Effector memory CD4-positive, alpha-beta T cell (primary cell): ENCODE measurements at regions not wholly inside any gene's neighbourhood (a gene's known extent, or its start where the extent isn't known, plus 50 kb on each side); places are given as distances from the start of the nearest gene placed in this dataset.

ENCODE experiments used
- DNase-seq, 3 donors: peaks; one replicate each; pipeline ENCODE4 v3.0.0-alpha.2; 2020
- H3K27ac ChIP-seq: 2 replicates; pipeline ENCODE4 v1.7.0; 2013; ENCODE audit warnings: mild to moderate bottlenecking, low read length, moderate library complexity; ENCODE audit not compliant: insufficient read depth, poor library complexity, severe bottlenecking
- H3K27me3 ChIP-seq: replicated peaks from 2 replicates; pipeline ENCODE4 v1.7.0; 2013; ENCODE audit warnings: mild to moderate bottlenecking, low read length; ENCODE audit not compliant: insufficient read depth, control insufficient read depth, poor library complexity, severe bottlenecking
- H3K36me3 ChIP-seq: 2 replicates; pipeline ENCODE4 v1.7.0; 2013; ENCODE audit warnings: mild to moderate bottlenecking, low read length, moderate library complexity; ENCODE audit not compliant: control insufficient read depth, insufficient read depth
- H3K4me1 ChIP-seq: 2 replicates; pipeline ENCODE4 v1.7.0; 2013; ENCODE audit warnings: low read length, mild to moderate bottlenecking; ENCODE audit not compliant: control insufficient read depth, insufficient read depth, poor library complexity, severe bottlenecking
- H3K4me3 ChIP-seq: 2 replicates; pipeline ENCODE4 v1.7.0; 2013; ENCODE audit warnings: low read length, low read depth, mild to moderate bottlenecking; ENCODE audit not compliant: insufficient read depth, poor library complexity, severe bottlenecking
- H3K9me3 ChIP-seq: 2 replicates; pipeline ENCODE4 v1.7.0; 2013; ENCODE audit warnings: mild to moderate bottlenecking, low read length, moderate library complexity; ENCODE audit not compliant: control insufficient read depth

DNA sequence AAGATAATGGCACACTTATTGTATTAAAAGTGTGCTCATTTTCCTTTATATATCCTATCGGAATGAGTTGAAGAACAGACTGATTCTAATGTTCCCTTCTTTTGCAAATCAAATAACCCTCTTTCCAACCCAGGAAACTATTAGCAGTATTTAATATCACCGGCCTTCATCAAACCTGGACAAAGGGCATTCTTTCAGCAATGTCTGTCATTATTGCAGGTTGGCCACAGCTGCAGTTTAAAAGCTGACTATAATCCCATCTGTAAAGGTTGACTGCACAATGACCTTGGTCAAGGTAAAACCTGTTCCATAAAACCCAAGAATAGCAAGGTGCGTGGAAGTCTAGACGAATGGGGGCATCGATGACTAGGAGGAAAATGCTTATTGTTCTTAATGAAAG lies 472.3 kb upstream of the SOX5 start:
- Histone ChIP-seq H3K27ac (no peak overlapping the region), H3K27me3 (no peaks in the 10 kb centered on the region)

DNA sequence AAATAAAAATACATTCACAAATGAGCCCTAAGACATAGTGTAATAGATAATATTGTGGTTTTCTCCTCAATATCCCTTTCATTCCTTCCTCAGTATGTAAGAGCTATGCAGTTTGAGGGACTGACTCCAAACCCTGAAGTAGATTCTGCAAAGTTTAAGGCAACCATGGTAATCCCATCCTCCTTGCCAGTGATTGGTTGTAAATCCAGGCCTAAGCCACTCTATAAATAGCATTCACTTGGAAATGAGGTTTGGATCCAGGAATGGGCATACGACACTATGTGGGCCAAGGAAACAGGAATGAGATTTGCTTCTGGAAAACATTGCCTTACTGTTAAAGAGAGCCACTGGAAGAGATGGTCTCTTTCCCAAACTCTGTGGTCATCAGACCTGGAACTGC lies 468.7 kb upstream of the SOX5 start:
- Histone ChIP-seq H3K4me3 (no peak overlapping the region), H3K27ac (no peak overlapping the region), H3K36me3 (no peaks in the 10 kb centered on the region), H3K9me3 (no peaks in the 10 kb centered on the region), H3K4me1 (no peaks in the 10 kb centered on the region), H3K27me3 (no peaks in the 10 kb centered on the region)
- DNase-seq = no peak

More for the DNA sequence above, 472.3 kb upstream of the SOX5 start:
- Histone ChIP-seq H3K4me1 (no peaks in the 10 kb centered on the region), H3K9me3 (no peaks in the 10 kb centered on the region), H3K4me3 (no peak overlapping the region), H3K36me3 (no peaks in the 10 kb centered on the region)
- no peak for DNase-seq

DNA sequence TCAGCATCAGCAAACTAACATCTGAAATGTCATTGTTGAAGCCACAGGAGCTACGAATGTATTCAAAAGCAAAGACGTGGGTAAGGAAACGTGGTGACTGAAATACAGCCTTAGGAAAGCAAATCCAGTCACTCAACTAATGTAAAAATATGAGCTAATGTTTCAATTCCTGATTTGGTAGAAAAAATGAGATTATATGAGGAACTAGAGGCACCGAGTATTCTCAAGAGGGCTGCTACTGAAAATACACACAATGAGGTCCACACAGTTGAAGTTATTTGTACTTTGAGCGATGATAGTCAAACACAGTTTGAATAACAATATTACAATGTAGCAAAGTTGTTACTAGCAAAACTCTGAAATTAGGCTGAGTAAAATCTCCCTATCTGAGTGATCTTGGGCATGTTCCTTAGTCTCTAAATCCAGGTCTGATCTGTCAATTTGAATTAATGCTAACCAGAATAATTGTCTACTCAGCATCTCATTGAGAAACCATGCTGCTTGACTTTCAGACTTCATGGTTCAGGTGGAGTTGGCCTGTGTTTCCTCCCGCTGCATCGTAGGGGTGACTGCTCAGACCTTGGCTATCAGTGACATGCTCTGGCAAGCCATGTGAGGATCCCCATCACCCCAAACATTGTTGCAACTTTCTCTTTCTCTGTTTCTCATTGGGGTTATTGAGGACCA lies 467.1 kb upstream of the SOX5 start:
- Histone ChIP-seq H3K9me3 (no peaks in the 10 kb centered on the region), H3K4me3 (no peak overlapping the region), H3K27ac (no peak overlapping the region), H3K36me3 (no peaks in the 10 kb centered on the region), H3K4me1 (no peaks in the 10 kb centered on the region), H3K27me3 (no peaks in the 10 kb centered on the region)
- no peak for DNase-seq

GRCh38 chr12:24415934-24416333 lies 466.5 kb upstream of the SOX5 start:
- no peak overlapping the region for H3K27ac ChIP-seq
- H3K9me3 ChIP-seq = no peaks in the 10 kb centered on the region
- H3K36me3 ChIP-seq = no peaks in the 10 kb centered on the region
- H3K27me3 ChIP-seq = no peaks in the 10 kb centered on the region
- no peak for DNase-seq
- H3K4me3 ChIP-seq = no peak overlapping the region
- H3K4me1 ChIP-seq = no peaks in the 10 kb centered on the region

GRCh38 chr12:24414480-24414879 lies 465.0 kb upstream of the SOX5 start:
- no peak for DNase-seq
- no peak overlapping the region for H3K4me3 ChIP-seq
- H3K9me3 ChIP-seq = no peaks in the 10 kb centered on the region
- no peaks in the 10 kb centered on the region for H3K4me1 ChIP-seq
- H3K36me3 ChIP-seq = no peaks in the 10 kb centered on the region
- H3K27ac ChIP-seq = no peak overlapping the region
- no peaks in the 10 kb centered on the region for H3K27me3 ChIP-seq

DNA sequence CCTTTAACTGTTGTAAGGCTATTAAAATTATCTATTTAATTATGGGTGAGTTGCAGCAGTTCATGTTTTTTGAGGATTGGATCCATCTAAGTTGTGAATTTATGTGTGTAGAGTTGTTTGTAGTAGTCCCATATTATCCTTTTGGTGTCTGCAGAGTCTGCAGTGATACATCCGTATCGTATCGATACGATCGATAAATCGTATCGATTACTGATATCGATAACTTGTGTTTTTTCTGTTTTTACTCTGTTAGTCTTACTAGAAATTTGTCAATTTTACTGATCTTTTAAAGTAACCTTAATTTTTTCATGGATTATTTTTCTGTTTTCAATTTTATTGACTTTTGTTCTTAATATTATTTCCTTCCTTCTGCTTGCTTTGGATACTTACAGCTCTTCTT lies 462.5 kb upstream of the SOX5 start:
- no peak overlapping the region for H3K4me3 ChIP-seq
- H3K27me3 ChIP-seq = no peaks in the 10 kb centered on the region
- DNase-seq = no peak
- H3K9me3 ChIP-seq = no peaks in the 10 kb centered on the region
- no peak overlapping the region for H3K27ac ChIP-seq
- H3K4me1 ChIP-seq = no peaks in the 10 kb centered on the region
- H3K36me3 ChIP-seq = no peaks in the 10 kb centered on the region

DNA sequence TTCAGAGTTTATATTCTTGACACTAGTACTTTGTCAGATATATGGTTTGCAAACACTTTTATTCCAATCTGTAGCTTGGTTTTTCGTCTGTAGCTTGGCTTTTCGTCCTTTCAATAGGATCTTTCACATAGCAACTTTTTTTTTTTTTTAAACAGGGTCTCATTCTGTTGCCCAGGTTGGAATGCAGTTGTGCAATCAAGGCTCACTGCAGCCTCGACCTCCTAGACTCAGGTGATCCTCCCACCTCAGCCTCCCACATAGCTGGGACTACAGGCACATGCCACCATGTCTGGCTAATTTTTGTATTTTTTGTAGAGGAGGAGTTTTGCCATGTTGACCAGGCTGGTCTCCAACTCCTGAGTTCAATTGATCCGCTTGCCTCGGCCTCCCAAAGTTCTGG lies 460.4 kb upstream of the SOX5 start:
- no peaks in the 10 kb centered on the region for H3K4me1 ChIP-seq
- H3K27me3 ChIP-seq = no peaks in the 10 kb centered on the region
- H3K36me3 ChIP-seq = no peaks in the 10 kb centered on the region
- no peaks in the 10 kb centered on the region for H3K9me3 ChIP-seq
- no peak overlapping the region for H3K27ac ChIP-seq
- no peak for DNase-seq
- H3K4me3 ChIP-seq = no peak overlapping the region

- no peak overlapping the region for H3K4me3 ChIP-seq
- no peaks in the 10 kb centered on the region for H3K9me3 ChIP-seq
- no peak for DNase-seq
- no peaks in the 10 kb centered on the region for H3K27me3 ChIP-seq
- H3K36me3 ChIP-seq = no peaks in the 10 kb centered on the region
- no peak overlapping the region for H3K27ac ChIP-seq
- H3K4me1 ChIP-seq = no peaks in the 10 kb centered on the region
Observed at GRCh38 chr12:24408305-24408704, 458.8 kb upstream of the SOX5 start.

DNA sequence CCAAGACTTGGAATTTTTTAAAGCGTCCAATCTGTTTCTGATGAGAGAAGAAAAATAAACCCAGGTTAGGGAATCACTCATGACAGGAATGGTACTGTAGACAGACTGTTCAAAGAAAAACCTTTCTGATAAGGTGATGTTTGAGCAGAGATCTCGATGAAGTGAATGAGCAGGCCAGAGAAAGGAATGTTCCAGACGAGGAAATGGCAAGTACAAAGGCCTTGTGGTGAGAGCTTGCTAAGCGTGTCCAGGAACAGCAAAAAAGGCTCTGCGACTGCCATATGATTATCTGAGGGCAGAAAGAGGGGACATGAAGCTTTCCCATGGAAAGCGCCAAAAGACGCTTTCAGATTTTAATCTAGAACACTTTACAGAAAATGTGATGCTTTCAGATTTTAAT lies 458.4 kb upstream of the SOX5 start:
- no peak overlapping the region for H3K4me3 ChIP-seq
- no peaks in the 10 kb centered on the region for H3K27me3 ChIP-seq

DNA sequence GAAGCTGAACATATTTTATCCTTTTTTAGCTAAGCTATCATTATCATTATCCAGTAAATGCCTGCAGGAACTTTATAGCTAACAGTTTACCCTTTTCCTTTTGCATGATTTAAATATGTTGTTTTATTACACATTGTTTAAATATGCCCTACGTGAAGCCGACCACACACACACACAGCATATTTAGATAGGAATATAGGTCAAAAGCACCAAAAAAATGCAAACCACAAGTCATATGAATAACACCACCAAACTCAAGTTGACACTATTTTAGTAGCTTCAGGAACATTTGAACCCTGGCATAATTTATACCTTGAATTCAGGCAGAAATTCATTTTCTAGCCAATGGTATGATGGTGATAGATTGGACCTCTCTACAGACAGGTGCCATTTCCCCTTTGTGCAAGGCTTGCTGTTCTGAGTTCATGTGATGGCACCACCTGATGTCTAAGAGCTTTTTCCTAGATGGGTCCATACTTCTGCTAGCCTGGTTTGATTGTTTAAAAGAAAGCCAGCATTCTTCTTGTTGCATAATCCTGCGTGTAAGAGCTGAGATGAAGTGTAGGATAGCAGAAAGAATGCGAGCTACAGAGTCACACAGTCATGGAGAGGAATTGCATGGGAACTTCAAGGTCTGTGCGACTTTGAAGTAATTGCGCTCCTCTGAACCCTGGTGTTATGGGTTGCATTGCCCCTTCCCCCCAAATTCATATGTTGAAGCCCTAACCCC lies 454.8 kb upstream of the SOX5 start:
- Histone ChIP-seq H3K27me3 (no peaks in the 10 kb centered on the region), H3K4me3 (no peak overlapping the region), H3K36me3 (no peaks in the 10 kb centered on the region), H3K4me1 (no peaks in the 10 kb centered on the region), H3K27ac (no peak overlapping the region), H3K9me3 (no peaks in the 10 kb centered on the region)
- no peak for DNase-seq

More for the DNA sequence above, 458.4 kb upstream of the SOX5 start:
- no peak for DNase-seq
- Histone ChIP-seq H3K4me1 (no peaks in the 10 kb centered on the region), H3K27ac (no peak overlapping the region), H3K9me3 (no peaks in the 10 kb centered on the region), H3K36me3 (no peaks in the 10 kb centered on the region)
